ENCODE measurements at regions not wholly inside any gene's neighbourhood (a gene's known extent, or its start where the extent isn't known, plus 50 kb on each side); places are given as distances from the start of the nearest gene placed in this dataset.

GRCh38 chr17:73733517-73733916 lies 89.3 kb upstream of the SDK2 start:
- no peak for TF ChIP-seq CTCF (IDR thresholded peaks at IDR 0.05; ENCODE audit: control extremely low read depth in 1 of 3, insufficient read depth in 1 of 3, low read depth in 1 of 3, low read length in 3 of 3)
- no peak for TF ChIP-seq POLR2A (IDR thresholded peaks at IDR 0.05; ENCODE audit: control extremely low read depth in 1 of 2, low read depth in 2 of 2, low read length in 2 of 2)
- TF ChIP-seq, protein P1, sequence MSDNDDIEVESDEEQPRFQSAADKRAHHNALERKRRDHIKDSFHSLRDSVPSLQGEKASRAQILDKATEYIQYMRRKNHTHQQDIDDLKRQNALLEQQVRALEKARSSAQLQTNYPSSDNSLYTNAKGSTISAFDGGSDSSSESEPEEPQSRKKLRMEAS (IDR thresholded peaks at IDR 0.05), result no peak
- TF ChIP-seq, protein P2, sequence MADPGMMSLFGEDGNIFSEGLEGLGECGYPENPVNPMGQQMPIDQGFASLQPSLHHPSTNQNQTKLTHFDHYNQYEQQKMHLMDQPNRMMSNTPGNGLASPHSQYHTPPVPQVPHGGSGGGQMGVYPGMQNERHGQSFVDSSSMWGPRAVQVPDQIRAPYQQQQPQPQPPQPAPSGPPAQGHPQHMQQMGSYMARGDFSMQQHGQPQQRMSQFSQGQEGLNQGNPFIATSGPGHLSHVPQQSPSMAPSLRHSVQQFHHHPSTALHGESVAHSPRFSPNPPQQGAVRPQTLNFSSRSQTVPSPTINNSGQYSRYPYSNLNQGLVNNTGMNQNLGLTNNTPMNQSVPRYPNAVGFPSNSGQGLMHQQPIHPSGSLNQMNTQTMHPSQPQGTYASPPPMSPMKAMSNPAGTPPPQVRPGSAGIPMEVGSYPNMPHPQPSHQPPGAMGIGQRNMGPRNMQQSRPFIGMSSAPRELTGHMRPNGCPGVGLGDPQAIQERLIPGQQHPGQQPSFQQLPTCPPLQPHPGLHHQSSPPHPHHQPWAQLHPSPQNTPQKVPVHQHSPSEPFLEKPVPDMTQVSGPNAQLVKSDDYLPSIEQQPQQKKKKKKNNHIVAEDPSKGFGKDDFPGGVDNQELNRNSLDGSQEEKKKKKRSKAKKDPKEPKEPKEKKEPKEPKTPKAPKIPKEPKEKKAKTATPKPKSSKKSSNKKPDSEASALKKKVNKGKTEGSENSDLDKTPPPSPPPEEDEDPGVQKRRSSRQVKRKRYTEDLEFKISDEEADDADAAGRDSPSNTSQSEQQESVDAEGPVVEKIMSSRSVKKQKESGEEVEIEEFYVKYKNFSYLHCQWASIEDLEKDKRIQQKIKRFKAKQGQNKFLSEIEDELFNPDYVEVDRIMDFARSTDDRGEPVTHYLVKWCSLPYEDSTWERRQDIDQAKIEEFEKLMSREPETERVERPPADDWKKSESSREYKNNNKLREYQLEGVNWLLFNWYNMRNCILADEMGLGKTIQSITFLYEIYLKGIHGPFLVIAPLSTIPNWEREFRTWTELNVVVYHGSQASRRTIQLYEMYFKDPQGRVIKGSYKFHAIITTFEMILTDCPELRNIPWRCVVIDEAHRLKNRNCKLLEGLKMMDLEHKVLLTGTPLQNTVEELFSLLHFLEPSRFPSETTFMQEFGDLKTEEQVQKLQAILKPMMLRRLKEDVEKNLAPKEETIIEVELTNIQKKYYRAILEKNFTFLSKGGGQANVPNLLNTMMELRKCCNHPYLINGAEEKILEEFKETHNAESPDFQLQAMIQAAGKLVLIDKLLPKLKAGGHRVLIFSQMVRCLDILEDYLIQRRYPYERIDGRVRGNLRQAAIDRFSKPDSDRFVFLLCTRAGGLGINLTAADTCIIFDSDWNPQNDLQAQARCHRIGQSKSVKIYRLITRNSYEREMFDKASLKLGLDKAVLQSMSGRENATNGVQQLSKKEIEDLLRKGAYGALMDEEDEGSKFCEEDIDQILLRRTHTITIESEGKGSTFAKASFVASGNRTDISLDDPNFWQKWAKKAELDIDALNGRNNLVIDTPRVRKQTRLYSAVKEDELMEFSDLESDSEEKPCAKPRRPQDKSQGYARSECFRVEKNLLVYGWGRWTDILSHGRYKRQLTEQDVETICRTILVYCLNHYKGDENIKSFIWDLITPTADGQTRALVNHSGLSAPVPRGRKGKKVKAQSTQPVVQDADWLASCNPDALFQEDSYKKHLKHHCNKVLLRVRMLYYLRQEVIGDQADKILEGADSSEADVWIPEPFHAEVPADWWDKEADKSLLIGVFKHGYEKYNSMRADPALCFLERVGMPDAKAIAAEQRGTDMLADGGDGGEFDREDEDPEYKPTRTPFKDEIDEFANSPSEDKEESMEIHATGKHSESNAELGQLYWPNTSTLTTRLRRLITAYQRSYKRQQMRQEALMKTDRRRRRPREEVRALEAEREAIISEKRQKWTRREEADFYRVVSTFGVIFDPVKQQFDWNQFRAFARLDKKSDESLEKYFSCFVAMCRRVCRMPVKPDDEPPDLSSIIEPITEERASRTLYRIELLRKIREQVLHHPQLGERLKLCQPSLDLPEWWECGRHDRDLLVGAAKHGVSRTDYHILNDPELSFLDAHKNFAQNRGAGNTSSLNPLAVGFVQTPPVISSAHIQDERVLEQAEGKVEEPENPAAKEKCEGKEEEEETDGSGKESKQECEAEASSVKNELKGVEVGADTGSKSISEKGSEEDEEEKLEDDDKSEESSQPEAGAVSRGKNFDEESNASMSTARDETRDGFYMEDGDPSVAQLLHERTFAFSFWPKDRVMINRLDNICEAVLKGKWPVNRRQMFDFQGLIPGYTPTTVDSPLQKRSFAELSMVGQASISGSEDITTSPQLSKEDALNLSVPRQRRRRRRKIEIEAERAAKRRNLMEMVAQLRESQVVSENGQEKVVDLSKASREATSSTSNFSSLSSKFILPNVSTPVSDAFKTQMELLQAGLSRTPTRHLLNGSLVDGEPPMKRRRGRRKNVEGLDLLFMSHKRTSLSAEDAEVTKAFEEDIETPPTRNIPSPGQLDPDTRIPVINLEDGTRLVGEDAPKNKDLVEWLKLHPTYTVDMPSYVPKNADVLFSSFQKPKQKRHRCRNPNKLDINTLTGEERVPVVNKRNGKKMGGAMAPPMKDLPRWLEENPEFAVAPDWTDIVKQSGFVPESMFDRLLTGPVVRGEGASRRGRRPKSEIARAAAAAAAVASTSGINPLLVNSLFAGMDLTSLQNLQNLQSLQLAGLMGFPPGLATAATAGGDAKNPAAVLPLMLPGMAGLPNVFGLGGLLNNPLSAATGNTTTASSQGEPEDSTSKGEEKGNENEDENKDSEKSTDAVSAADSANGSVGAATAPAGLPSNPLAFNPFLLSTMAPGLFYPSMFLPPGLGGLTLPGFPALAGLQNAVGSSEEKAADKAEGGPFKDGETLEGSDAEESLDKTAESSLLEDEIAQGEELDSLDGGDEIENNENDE (IDR thresholded peaks at IDR 0.05; ENCODE audit: insufficient replicate concordance, low read length), result no peak
- no peak for TF ChIP-seq ASH2L (IDR thresholded peaks at IDR 0.05; ENCODE audit: low read length)
- TF ChIP-seq TEAD4 (IDR thresholded peaks at IDR 0.05; ENCODE audit: low read depth, low read length), result no peak
- no peak for TF ChIP-seq POLR2AphosphoS5 (IDR thresholded peaks at IDR 0.05; ENCODE audit: low read depth, low read length)
- no peak for TF ChIP-seq HDAC6 (IDR thresholded peaks at IDR 0.05; ENCODE audit: low read depth, low read length)
- no peak for TF ChIP-seq CBX5 (IDR thresholded peaks at IDR 0.05; ENCODE audit: low read depth, low read length)
- no peak for TF ChIP-seq BCL11A (IDR thresholded peaks at IDR 0.05; ENCODE audit: low read depth in 2 of 2, low read length in 2 of 2)
